ENCODE measurements at regions not wholly inside any gene's neighbourhood (a gene's known extent, or its start where the extent isn't known, plus 50 kb on each side); places are given as distances from the start of the nearest gene placed in this dataset.
"Not testable (repeated sequence)": the region's sequence is repeated elsewhere in the genome, so short reads cannot be mapped to it uniquely, and the experiment has no call there.

GRCh38 chr1:148354913-148355308 is 128.2 kb downstream of the PPIAL4G start:
- DNase-seq = no peak

- no peak for DNase-seq
These were observed 128.7 kb downstream of the PPIAL4G start for GRCh38 chr1:148354284-148354912.

DNA sequence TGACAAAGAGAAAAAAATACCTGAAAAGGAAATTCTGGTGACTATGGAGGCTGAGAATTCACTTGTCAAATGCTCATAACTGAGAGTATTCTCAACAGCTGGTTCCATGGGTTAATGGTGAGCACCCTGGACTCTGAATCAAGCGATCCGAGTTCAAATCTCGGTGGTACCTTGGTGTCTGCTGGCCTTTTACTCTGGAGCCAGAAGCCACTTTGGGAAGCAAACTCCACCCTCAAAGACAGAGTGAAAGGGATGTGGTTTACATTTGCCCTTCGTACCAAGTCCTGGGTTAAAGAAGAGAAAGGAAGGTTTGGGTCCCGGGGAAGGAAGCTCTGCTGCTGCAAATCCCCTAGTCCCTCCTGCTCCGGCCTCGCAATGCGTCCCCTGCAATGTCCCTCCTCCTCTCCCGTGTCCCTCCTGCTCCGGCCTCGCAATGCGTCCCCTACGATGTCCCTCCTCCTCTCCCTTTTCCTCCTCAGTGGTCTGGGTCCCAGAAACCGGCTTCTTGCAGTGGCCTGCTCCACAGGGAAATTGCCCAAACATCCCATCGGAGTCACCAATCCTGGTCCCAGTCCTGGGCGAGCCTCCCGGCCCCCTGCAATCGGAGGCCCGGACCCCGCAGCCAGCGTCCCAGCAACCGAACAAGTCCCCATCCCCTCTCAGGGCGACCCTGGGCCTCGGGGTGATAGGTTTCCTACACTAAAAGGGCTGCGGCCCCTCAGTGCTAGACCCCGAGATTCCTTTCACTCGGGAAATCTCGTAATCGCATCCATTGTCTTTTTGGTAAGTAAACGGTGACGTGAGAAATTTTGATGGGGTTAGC is 129.4 kb downstream of the PPIAL4G start:
- peak; percentile 77 for DNase-seq

GRCh38 chr1:148352470-148353053 is 130.5 kb downstream of the PPIAL4G start:
- no peak for DNase-seq

DNA sequence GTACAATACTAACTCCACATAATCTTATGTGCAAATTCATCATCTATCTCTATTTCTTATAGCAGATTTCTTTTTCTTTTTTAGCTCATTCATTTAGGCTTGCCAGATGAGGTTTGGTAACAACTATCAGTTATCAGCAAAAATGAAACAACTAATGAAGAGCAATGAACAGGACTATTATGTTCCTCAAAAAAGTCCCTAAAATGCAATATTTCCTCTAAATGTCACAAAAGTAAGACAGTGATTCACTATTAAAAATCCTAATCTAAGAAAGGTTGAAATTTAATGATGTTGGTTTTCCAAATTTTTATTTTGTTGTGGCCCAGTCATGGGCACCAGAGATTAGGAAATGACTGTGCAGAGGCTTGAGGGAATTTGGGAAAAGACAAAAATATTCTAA is 135.3 kb downstream of the PPIAL4G start:
- DNase-seq = no peak

DNA sequence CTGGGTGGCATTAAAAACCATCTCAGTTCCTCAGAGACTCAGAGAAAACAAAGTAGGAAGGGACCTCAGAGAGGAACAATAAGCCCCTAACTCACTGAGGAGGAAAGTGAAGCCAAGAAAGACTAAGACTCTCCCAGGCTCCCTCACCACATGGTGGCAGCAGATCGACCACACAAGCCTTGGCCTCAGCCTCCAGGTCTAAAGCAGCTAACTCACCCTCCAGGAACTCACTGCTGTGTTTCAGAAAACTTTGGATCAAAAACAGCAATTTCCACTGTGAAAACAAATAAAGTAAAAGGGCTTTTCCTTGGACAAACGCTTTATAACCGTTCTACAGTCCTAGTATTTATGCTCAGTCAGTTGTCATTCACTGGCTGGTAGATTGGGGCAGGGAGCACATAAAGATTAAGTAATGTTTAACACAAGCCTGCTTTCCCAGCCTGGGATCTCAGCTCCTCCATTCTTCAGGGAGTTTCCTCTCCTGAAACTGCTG is 137.4 kb downstream of the PPIAL4G start:
- not testable (repeated sequence) for DNase-seq

GRCh38 chr1:148344651-148345050 is 138.5 kb downstream of the PPIAL4G start:
- not testable (repeated sequence) for DNase-seq

DNA sequence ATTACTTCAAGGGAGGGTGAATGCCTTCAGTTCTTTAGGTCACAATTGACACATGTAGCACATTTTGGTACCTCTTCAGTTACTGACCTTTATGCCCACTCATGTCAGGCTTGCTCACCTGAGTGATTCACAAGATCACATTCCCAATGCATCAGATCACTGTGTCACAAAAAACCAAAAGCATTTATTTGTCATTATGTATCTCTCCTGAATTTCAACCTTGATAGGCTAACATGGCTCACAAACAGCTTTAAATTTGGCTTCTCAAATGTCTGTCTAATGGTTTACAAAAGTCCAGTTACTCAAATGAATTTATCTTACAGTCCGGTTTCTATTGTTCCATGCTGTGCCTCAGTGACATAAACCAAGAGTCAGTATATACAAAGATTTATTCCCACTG is 141.4 kb downstream of the PPIAL4G start:
- not testable (repeated sequence) for DNase-seq

- not testable (repeated sequence) for DNase-seq
These were observed 146.8 kb downstream of the PPIAL4G start for GRCh38 chr1:148336121-148336918.

DNA sequence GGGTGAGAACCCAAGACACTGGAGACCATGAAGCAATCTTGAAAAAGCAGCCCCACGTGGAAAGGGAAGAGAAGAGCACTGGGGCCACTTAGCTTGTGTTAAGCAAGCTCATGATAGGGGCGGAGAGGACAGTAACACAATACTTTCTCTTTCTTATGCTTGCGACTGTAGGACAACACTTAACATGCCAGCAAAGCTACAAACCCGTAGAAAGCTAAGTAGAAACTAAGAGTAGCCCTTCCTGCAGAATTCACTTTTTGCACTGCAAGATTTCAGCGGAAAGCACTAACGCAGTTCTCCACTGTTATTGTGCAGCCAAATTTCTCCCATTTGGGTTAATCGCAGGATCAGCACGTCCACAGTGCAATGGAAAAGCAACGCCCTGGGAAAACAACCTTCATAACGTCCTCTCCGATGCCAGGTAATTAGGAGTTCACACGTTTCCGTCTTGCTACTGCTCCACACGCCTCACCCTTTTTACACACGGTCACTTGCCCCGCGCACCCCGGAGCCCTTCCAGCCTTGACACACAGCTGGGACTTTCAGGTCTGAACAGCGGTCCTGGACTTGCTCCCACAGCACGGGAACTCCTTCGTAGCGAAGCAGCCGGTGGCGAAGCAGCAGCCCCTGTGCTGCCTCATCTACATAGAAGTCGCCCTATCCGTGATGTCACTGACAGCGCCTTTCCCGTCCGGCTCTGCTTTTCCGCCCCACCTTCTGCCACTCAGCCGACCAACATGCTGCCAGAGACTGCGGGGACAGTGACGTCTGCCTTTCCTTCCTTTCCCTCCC is 148.6 kb downstream of the PPIAL4G start:
- peak; percentile 97 for DNase-seq

DNA sequence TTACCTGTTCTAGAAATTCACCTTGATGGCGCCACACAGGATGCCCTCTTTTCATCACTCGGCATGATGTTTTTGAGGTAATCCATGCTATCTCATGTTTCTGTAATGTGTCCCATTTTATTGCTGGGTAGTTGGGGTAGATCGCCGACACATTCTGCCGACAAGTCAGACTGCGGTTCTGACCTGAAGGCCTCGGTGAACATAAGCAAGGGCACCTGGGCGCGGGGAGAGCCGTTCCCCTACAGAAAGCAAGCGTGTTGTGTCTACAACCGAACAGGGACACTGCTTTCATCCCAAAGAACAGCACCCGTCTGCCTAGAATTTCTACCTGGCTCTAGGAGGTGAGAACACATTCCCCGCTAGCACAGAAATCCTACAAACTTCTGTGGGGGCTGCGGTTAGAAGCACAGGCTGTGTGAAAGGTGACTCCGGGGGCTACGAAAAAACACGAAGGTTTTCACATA is 149.2 kb downstream of the PPIAL4G start:
- DNase-seq = no peak

GRCh38 chr1:148328884-148329283 is 154.2 kb downstream of the PPIAL4G start:
- DNase-seq = no peak

GRCh38 chr1:148325031-148325430 is 158.1 kb downstream of the PPIAL4G start:
- not testable (repeated sequence) for DNase-seq

- not testable (repeated sequence) for DNase-seq
These were observed 158.6 kb downstream of the PPIAL4G start for GRCh38 chr1:148324465-148324864.

DNA sequence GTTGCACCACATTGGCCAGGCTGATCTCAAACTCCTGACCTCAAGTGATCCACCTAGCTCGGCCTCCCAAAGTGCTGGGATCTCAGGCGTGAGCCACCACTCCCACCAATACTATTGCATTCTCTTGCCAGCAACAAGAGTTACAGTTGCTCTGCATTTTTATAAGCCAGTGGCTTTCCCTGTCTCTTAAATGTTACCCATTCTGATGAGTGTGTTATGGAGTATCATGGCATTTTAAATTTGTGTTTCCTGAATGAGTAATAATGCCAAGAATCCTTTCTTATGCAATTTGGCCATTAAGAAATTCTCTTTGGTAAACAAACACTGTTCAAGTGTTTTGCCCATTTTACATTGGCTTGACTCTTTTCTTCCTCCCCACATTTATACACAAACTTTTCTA is 163.0 kb downstream of the PPIAL4G start:
- not testable (repeated sequence) for DNase-seq

- no peak for DNase-seq
These were observed 164.2 kb downstream of the PPIAL4G start for GRCh38 chr1:148318904-148319242.

DNA sequence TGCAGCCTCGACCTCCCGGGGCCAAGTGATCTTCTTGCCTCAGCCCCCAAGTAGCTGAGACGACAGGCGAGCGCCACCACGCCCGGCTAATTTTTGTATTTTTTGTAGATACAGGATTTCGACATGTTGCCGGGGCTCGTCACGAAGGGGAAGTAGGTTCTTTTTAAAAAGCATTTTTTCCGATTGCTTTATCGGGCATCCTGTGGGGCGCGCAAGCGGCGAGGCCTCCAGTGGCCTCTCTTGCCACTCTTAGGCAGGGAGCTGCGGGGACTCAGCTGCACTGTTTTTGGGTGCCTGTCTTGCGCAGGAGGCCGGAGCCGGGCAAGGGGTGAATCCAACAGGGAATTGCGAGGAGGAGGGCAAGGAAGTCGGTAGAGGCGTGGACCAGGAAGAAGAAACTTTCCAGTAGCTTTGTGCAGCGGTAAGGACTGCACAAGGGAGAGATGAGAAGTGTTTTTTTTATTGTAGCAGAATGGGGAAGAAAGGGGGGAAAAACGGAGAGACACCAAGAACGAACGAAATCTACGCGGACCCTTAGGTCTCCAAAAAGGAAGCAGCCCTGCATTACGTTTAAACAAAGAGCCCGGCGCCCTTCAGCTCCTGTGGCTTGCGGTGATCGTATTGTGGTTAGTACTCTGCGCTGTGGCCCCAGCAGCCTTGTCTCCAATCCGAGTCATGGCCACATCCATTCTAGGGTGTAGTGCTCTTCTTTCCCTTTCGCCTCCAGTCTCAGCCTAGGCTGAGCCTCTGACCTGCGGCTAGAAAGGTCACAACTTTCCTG is 164.8 kb downstream of the PPIAL4G start:
- DNase-seq = no peak

DNA sequence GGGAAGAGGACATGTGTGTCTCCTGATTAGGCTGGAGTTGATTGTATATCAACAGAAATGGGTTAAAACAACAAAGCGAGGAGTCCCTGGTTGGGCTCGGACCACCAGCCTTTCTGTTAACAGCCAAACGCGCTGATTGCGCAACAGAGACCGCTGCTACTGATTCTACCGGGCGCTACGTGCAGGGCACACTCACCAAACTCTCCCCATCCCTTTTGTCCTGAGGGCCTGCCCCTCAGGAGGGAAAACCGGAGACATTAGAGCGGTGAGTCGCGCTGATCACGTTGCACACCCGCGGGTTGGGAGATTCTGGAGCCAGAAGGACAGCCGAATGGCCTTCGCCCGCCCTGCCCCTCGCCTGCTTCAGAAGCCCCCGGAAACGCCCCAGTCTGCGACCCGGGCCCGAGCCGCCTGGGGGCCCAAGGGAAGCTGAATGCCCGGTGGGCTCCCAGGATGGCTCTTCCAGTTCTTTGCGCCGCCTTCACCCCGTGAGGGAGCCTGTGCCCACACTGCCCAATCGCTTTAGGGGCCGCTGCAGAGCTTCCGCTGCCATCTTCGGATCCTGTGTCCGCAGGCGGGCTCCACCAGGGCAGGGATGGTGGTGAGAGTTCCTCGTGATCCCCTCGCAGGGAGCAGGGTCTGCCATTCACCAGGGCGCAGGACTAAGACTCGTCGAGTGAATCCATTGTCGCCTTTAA is 165.4 kb upstream of the NBPF11 start:
- DNase-seq = no peak

- DNase-seq = no peak
These were observed 163.2 kb upstream of the NBPF11 start for GRCh38 chr1:148315071-148315811.

GRCh38 chr1:148310807-148311206 is 158.7 kb upstream of the NBPF11 start:
- DNase-seq = no peak

Data from DMS 273 treated with DMSO at 0.1 percent for 48 hours (cell line).